Chondrocyte (in vitro differentiated cells): ENCODE measurements at regions not wholly inside any gene's neighbourhood (a gene's known extent, or its start where the extent isn't known, plus 50 kb on each side); places are given as distances from the start of the nearest gene placed in this dataset.

Source experiments
- DNase-seq: peaks from one replicate; pipeline ENCODE4 v3.0.0; 2021; ENCODE audit warnings: mixed read lengths, low spot score
- H3K27ac Mint-ChIP-seq: one replicate; pipeline ENCODE4 v1.8.0; 2021; ENCODE audit warnings: mild to moderate bottlenecking, moderate library complexity, mixed read lengths; ENCODE audit not compliant: unreplicated experiment
- H3K27me3 Mint-ChIP-seq: 2 replicates; pipeline ENCODE4 v1.8.0; 2021; ENCODE audit warnings: low read depth, mixed read lengths
- H3K36me3 Mint-ChIP-seq: 2 replicates; pipeline ENCODE4 v1.8.0; 2021; ENCODE audit warnings: low read depth, mixed read lengths
- H3K4me1 Mint-ChIP-seq: 2 replicates; pipeline ENCODE4 v1.8.0; 2021; ENCODE audit warnings: low read depth, mild to moderate bottlenecking, mixed read lengths
- H3K4me3 Mint-ChIP-seq: one replicate; pipeline ENCODE4 v1.8.0; 2021; ENCODE audit warnings: mild to moderate bottlenecking, moderate library complexity, mixed read lengths; ENCODE audit not compliant: unreplicated experiment
- H3K9me3 Mint-ChIP-seq: 2 replicates; pipeline ENCODE4 v1.8.0; 2021; ENCODE audit warnings: low read depth, mixed read lengths
- TF ChIP-seq, protein P1 (sequence below): fragments of 200-600 bp; sonication (generic); IDR thresholded peaks from 2 replicates; pipeline ENCODE4 v1.5.0; 2021; ENCODE audit warnings: antibody characterized with exemption, mild to moderate bottlenecking, moderate library complexity

DNA sequence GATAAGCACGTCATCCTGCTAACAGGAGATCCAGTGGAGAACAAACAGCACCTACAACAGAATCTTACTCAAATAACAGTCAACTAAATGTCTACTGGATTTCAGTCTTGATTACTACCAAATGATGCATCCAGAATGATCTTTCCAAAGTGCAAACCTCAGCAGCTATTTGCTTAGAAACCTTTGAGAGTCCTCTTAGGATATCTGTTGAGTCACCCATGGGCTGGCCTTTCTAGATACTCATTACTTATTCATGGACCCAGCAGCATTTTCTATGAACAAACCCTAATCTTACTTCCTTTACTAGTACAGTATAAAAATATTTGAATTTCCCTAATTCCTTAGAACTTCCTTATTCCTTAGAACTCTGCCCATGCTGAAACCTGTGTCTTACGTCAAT, 118.5 kb upstream of the PABPC4L start:
- no peaks in the 10 kb centered on the region for H3K36me3 Mint-ChIP-seq
- no peak for DNase-seq
- no peaks in the 10 kb centered on the region for H3K27me3 Mint-ChIP-seq

DNA sequence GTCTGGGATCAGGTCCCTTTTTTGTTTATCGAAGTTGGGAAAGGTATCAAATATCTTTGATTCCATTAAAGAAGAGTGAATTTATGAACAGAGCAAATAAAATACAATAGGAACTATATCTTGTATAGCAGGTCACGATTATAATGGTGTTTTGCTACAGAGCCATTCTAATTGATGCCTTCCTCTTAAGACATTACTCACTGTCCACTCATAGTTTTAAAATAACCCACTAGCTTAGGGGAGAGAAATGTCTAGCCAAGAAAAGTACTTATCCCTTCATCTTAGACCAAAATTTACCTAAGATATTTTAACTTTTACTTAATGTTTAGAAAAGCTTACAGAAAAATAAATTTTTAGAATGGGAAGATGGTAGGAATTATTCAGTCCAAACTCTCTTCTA, 112.0 kb upstream of the PABPC4L start:
- Mint-ChIP-seq H3K27me3 (no peaks in the 10 kb centered on the region), H3K36me3 (no peaks in the 10 kb centered on the region), H3K9me3 (peaks cover 15% of the 10 kb centered on the region)

More for the DNA sequence above, 118.5 kb upstream of the PABPC4L start:
- TF ChIP-seq, protein P1, sequence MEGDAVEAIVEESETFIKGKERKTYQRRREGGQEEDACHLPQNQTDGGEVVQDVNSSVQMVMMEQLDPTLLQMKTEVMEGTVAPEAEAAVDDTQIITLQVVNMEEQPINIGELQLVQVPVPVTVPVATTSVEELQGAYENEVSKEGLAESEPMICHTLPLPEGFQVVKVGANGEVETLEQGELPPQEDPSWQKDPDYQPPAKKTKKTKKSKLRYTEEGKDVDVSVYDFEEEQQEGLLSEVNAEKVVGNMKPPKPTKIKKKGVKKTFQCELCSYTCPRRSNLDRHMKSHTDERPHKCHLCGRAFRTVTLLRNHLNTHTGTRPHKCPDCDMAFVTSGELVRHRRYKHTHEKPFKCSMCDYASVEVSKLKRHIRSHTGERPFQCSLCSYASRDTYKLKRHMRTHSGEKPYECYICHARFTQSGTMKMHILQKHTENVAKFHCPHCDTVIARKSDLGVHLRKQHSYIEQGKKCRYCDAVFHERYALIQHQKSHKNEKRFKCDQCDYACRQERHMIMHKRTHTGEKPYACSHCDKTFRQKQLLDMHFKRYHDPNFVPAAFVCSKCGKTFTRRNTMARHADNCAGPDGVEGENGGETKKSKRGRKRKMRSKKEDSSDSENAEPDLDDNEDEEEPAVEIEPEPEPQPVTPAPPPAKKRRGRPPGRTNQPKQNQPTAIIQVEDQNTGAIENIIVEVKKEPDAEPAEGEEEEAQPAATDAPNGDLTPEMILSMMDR: no peak
- no peak overlapping the region for H3K27ac Mint-ChIP-seq
- H3K4me1 Mint-ChIP-seq: no peaks in the 10 kb centered on the region
- H3K4me3 Mint-ChIP-seq: no peak overlapping the region
- H3K9me3 Mint-ChIP-seq: peaks cover 16% of the 10 kb centered on the region

DNA sequence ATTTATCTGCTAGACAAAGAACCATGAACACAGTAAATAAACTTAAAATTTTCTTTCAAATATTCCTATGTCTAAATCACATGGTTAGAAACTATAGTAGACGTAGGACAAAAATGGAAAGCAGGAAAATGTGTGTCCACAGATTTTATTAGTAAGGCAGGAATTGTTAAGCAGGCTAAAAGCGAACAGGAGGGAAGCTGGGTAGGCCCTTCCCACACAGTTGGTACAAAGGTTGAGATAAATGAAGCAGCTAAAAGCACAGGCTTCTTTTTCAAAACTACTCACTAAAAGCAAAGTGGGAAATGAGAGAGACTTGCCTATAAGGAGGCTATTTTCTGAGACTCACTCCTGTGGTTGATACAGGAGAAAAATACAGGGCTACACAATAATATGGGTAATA, 108.1 kb upstream of the PABPC4L start:
- H3K36me3 Mint-ChIP-seq: no peaks in the 10 kb centered on the region
- peaks cover 5% of the 10 kb centered on the region for H3K9me3 Mint-ChIP-seq

More for the DNA sequence above, 112.0 kb upstream of the PABPC4L start:
- Mint-ChIP-seq H3K4me3 (no peak overlapping the region), H3K4me1 (peaks cover 10% of the 10 kb centered on the region), H3K27ac (peak overlapping the region; percentile 1)
- DNase-seq: no peak
- TF ChIP-seq, protein P1: no peak

DNA sequence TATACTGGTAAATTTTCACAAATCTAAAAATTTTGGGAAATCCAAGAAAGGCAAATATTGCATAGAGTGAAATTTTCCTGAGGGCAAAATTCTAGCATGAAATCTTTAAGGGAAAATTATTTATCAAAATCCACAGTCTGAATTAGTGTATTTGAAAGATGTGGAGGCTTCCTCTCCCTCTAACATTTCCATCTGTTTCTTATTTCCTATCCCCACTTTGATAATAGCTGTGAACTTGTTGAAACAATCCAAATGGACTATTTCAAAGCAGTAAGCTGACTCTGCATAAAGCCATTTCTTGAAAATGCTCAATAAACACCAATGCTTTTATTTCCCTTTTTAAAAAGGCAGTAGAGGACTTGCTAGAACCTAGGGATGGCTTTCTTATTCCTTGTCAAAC, 107.3 kb upstream of the PABPC4L start:
- Mint-ChIP-seq H3K36me3 (no peaks in the 10 kb centered on the region), H3K9me3 (peaks cover 6% of the 10 kb centered on the region), H3K4me1 (peaks cover 8% of the 10 kb centered on the region), H3K4me3 (no peak overlapping the region), H3K27ac (no peak overlapping the region), H3K27me3 (no peaks in the 10 kb centered on the region)
- no peak for DNase-seq
- TF ChIP-seq, protein P1: no peak

More for the DNA sequence above, 108.1 kb upstream of the PABPC4L start:
- Mint-ChIP-seq H3K4me1 (peaks cover 10% of the 10 kb centered on the region), H3K27ac (no peak overlapping the region), H3K27me3 (no peaks in the 10 kb centered on the region), H3K4me3 (no peak overlapping the region)
- TF ChIP-seq, protein P1: no peak
- DNase-seq: no peak

DNA sequence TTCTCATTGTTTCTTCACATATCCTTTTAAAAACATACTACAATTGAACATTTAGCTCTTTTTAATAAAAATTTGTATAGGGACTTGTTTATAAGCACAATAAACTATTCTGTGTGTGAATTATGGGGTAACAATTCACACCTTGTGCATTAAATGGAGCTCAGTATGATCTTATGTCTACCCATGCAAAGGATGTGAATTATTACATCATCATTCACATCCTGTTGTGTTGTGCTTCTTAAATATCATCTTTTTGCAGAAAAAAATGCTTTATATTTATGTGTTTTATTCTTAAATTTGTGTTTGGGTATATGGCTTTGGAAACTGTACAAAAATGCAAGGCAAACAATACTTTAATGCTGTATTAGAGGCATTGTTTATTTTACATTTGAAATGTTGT, 96.7 kb upstream of the PABPC4L start:
- Mint-ChIP-seq H3K4me1 (no peaks in the 10 kb centered on the region), H3K36me3 (no peaks in the 10 kb centered on the region), H3K9me3 (no peaks in the 10 kb centered on the region), H3K4me3 (no peak overlapping the region), H3K27me3 (no peaks in the 10 kb centered on the region), H3K27ac (no peak overlapping the region)
- no peak for DNase-seq
- TF ChIP-seq, protein P1: no peak
